HG03097 (cell line): ENCODE measurements at regions not wholly inside any gene's neighbourhood (a gene's known extent, or its start where the extent isn't known, plus 50 kb on each side); places are given as distances from the start of the nearest gene placed in this dataset.
"Not testable (repeated sequence)": the region's sequence is repeated elsewhere in the genome, so short reads cannot be mapped to it uniquely, and the experiment has no call there.

Experiments used
- ATAC-seq: cut with Tn5 transposase; IDR thresholded peaks from one replicate; pipeline ENCODE4 v1.9.1; 2021; ENCODE audit not compliant: unreplicated experiment, low FRiP score

GRCh38 chr5:127210042-127210441, 80.6 kb upstream of the MEGF10 start:
- no peak for ATAC-seq

DNA sequence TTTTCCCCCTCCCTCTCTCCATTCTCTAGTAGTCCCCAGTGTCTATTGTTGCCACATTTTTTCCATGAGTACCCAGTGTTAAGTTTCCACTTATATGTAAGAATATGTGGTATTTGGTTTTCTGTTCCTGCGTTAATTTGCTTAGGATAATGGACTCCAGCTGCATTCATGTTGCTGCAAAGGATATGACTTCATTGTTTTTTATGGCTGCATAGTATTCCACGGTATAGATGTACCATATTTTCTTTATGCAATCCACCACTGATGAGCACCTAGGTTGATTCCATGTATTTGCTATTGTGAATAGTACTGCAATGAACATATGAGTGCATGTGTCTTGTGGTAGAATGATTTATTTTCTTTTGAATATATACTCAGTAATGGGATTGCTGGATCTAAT, 77.4 kb upstream of the MEGF10 start:
- no peak for ATAC-seq

DNA sequence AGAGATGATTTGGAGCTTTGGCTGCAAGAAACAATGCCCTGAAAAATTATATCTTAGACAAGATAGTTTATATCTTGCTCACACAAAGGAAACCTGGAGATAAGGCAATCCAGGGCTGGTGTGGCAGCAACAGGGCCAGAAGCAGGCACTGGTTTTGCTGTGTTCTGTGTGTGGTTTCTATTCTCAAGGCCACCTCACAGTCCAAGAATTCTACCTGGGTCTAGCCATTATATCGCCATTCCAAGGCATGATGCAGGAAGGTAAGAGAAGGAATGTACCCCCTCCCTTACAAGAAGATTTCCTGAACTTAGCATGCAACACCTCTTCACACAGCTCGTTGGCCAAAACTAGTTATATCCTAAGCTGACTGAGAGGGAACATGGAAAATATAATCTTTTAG, 74.5 kb upstream of the MEGF10 start:
- ATAC-seq: no peak

DNA sequence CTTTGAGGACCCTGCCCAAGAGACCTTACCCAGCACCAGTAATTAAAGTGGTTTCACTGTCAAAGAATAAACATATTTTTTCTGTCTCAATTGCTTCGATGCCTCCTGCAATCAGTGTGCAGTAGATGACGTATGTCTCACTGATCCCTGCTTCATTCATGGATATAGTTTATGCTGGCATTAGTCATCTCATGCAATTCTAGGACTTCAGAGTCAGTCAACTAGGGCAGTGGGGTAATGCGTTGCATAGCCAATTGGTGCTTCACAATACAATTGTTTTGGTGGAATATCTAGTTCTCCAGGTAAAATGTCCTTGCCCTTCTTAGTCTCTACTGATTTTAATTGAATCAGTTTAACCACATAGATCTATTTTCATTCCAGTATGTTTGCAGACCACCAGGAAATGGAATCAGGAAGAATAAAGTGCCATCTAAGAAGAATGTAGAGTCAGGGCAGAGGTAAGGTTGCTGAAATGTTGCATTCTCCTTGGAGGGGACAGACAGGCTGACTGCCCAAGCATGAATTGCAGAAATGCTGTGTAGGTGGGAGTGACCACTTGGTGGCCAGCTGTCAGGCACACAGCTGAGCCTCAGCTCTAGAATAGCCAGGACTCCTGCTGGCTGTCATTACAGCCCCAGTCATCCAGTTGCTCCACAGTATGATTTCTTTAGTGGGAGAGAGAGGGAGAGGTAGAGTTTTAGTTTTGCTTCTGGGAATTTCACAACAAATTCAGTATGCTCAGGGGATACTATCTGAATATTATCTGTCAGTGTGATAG, 73.5 kb upstream of the MEGF10 start:
- no peak for ATAC-seq

GRCh38 chr5:127221936-127222335, 68.7 kb upstream of the MEGF10 start:
- ATAC-seq: not testable (repeated sequence)

- not testable (repeated sequence) for ATAC-seq
These were observed 67.9 kb upstream of the MEGF10 start for GRCh38 chr5:127222571-127223156.

- ATAC-seq: no peak
These were observed 67.2 kb upstream of the MEGF10 start for GRCh38 chr5:127223256-127223974.

GRCh38 chr5:127227881-127228280, 62.7 kb upstream of the MEGF10 start:
- ATAC-seq: no peak

- ATAC-seq: no peak
These were observed 61.9 kb upstream of the MEGF10 start for GRCh38 chr5:127228540-127229184.

- ATAC-seq: peak; percentile 76
These were observed 61.3 kb upstream of the MEGF10 start for GRCh38 chr5:127229185-127229889.

DNA sequence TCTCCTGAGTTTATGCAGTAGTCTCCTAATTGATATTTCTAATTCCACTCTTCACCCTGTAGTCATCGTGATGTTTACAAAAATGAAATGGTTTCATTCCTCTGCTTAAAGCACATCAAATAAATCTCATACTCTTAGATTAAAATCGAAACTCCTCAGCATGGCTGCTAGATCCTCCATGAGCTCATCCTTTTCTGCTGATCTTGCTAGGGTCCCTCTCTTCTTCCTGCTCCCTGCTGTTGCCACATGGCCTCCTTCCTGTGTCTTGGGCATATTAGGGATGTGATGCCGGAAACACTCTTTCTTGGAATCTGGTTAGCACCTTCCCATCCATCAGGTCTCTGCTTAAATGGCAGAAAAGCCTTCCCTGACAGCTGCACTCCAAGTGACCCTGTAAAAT, 59.5 kb upstream of the MEGF10 start:
- no peak for ATAC-seq

- no peak for ATAC-seq
These were observed 57.0 kb upstream of the MEGF10 start for GRCh38 chr5:127233590-127233989.

DNA sequence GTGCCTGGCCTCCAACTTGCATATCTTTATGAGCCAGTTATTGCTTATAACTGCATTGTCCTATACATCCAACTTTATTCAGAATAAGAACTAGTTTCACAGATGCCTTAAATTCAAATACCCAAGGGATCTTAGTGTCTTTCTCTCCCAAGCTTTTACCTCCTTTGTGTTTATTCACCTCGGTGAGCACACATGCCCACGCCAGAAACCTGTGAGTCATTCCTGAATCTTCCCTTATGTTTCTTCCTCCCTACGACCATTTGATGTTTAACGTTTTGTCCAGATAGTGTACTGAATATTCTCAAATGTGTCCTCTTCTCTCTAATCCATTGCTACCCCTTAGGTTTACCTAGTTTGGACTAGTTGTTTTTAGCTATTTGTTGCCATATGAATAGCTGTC, 55.5 kb upstream of the MEGF10 start:
- no peak for ATAC-seq

DNA sequence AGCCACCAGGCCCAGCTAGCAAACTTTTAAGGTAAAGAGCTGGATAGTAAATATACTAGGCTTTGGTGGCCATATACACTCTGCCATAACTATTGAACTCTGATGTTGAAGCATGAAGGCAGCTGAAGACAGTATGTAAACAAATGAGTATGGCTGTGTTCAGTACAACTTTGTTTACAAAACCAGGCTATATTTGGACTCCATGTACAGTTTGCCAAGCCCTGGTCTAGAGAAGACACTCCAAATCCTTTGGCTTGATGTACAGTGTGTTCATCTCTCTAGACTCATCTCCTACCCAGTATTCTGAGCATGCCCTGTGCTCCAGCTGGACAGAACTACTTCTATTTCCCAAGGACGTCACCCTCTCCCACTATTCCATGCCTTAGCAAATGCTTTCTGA, 54.3 kb upstream of the MEGF10 start:
- no peak for ATAC-seq
